DND-41 (cell line): ENCODE measurements at regions not wholly inside any gene's neighbourhood (a gene's known extent, or its start where the extent isn't known, plus 50 kb on each side); places are given as distances from the start of the nearest gene placed in this dataset.

Experiments used
- ATAC-seq: fragments of 200-7000 bp; cut with Tn5 transposase; 3 replicates; pipeline ENCODE4 v1.9.1; 2021; ENCODE audit warnings: low read depth; ENCODE audit not compliant: insufficient read depth
- DNase-seq: peaks from one replicate; pipeline ENCODE4 v3.0.0-alpha.2; 2020
- H2AFZ ChIP-seq: 2 replicates; pipeline ENCODE4 v1.6.0; 2012; ENCODE audit warnings: low read depth, low read length
- H3K27ac ChIP-seq: 2 replicates; pipeline ENCODE4 v1.5.1; 2012; ENCODE audit warnings: low read length, inconsistent platforms
- H3K27me3 ChIP-seq: fragments of 200-600 bp; sonication (generic); 2 replicates; pipeline ENCODE4 v1.6.0; 2012; ENCODE audit warnings: low read length, mild to moderate bottlenecking, inconsistent platforms; ENCODE audit not compliant: insufficient read depth, poor library complexity
- H3K36me3 ChIP-seq: 2 replicates; pipeline ENCODE4 v1.5.1; 2012; ENCODE audit warnings: low read length, inconsistent platforms; ENCODE audit not compliant: insufficient read depth
- H3K4me1 ChIP-seq: 2 replicates; pipeline ENCODE4 v1.5.1; 2012; ENCODE audit warnings: mild to moderate bottlenecking, low read length; ENCODE audit not compliant: insufficient read depth
- H3K4me2 ChIP-seq: 2 replicates; pipeline ENCODE4 v1.6.0; 2012; ENCODE audit warnings: mild to moderate bottlenecking, moderate library complexity, low read length, inconsistent platforms; ENCODE audit not compliant: insufficient read depth
- H3K4me3 ChIP-seq, 2 experiments: fragments of 200-600 bp in 1 of 2; shearing (Covaris generic) in 1 of 2; 2 replicates each; pipeline ENCODE4 v1.5.1; 2012 to 2016; ENCODE audit warnings: inconsistent platforms in 2 of 2, low read length in 2 of 2, mild to moderate bottlenecking in 2 of 2, low read depth in 1 of 2, moderate library complexity in 1 of 2
- H3K79me2 ChIP-seq: 2 replicates; pipeline ENCODE4 v1.6.0; 2012; ENCODE audit warnings: low read length, inconsistent platforms; ENCODE audit not compliant: insufficient read depth
- H3K9ac ChIP-seq: 2 replicates; pipeline ENCODE4 v1.6.0; 2012; ENCODE audit warnings: low read depth, mild to moderate bottlenecking, inconsistent platforms, low read length, moderate library complexity
- H3K9me3 ChIP-seq: 2 replicates; pipeline ENCODE4 v1.5.1; 2012; ENCODE audit warnings: low read length, moderate library complexity, mild to moderate bottlenecking, inconsistent platforms; ENCODE audit not compliant: insufficient read depth, severe bottlenecking
- H4K20me1 ChIP-seq: 2 replicates; pipeline ENCODE4 v1.6.0; 2012; ENCODE audit warnings: low read length; ENCODE audit not compliant: insufficient read depth
- CTCF ChIP-seq: IDR thresholded peaks from 2 replicates; pipeline ENCODE4 v1.5.1; 2012; ENCODE audit warnings: borderline replicate concordance, low read length, moderate library complexity, mild to moderate bottlenecking; ENCODE audit not compliant: poor library complexity, severe bottlenecking; ENCODE audit errors: extremely low read depth
- EZH2 ChIP-seq: IDR thresholded peaks from 3 replicates; pipeline ENCODE4 v1.6.1; 2012; ENCODE audit warnings: borderline replicate concordance, low read depth, mild to moderate bottlenecking, moderate library complexity, low read length, inconsistent platforms; ENCODE audit not compliant: severe bottlenecking

- H3K36me3 ChIP-seq = no peaks in the 10 kb centered on the region
- no peak overlapping the region for H3K4me3 ChIP-seq
- no peaks in the 10 kb centered on the region for H3K4me1 ChIP-seq
- no peak overlapping the region for H2AFZ ChIP-seq
- H3K79me2 ChIP-seq = no peaks in the 10 kb centered on the region
- TF ChIP-seq CTCF (no peak), EZH2 (no peak)
- DNase-seq (no peak), ATAC-seq (no peak)
- H3K27me3 ChIP-seq = peaks cover 19% of the 10 kb centered on the region
- no peaks in the 10 kb centered on the region for H4K20me1 ChIP-seq
- H3K9ac ChIP-seq = no peak overlapping the region
- no peak overlapping the region for H3K27ac ChIP-seq
- H3K9me3 ChIP-seq = no peaks in the 10 kb centered on the region
- no peak overlapping the region for H3K4me2 ChIP-seq
Observed at GRCh38 chr20:11697646-11698045, 220.0 kb upstream of the BTBD3 start.

DNA sequence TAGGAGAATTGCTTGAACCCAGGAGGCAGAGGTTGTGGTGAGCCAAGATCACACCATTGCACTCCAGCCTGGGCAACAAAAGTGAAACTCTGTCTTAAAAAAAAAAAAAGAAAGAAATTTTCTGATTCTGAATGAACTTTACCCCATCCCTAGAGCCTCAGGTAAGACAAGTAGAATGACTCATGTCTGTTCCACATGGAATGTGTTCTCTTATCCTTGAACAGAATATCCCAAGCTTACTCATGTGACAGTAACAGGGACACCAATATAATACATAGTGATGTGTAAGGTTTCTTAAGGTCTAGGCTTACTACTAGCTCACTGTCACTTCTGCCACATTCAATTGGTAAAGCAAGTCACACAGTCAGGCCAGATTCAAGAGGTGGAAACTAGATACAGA is 219.6 kb upstream of the BTBD3 start:
- Histone ChIP-seq H3K4me2 (no peak overlapping the region), H3K9me3 (no peaks in the 10 kb centered on the region), H3K36me3 (no peaks in the 10 kb centered on the region), H3K27me3 (peaks cover 21% of the 10 kb centered on the region), H2AFZ (no peak overlapping the region), H3K9ac (no peak overlapping the region), H3K27ac (no peak overlapping the region), H3K79me2 (no peaks in the 10 kb centered on the region), H4K20me1 (no peaks in the 10 kb centered on the region), H3K4me3 (no peak overlapping the region), H3K4me1 (no peaks in the 10 kb centered on the region)
- ATAC-seq = no peak
- no peak for DNase-seq
- TF ChIP-seq CTCF = no peak
- TF ChIP-seq EZH2 = no peak

DNA sequence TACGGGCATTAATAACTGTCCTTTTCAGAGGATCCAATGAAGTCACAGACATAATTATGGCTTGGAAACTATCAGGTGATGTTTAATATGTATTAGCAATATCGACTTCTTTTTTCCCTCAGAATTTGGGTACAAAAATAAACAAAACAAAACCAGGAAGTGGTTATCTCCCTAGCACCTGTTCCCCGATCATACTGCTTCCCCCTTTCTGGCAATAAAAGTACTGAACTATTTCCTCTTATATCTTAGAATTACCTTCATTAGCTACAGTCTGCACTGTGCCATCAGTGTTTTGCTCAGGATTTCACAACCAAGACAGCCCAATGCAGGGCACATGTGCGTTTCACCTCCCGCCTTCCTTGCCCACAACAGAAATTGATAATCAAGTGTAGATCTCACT is 216.9 kb upstream of the BTBD3 start:
- TF ChIP-seq EZH2 (no peak), CTCF (no peak)
- ATAC-seq (no peak), DNase-seq (no peak)
- H3K9me3 ChIP-seq = no peaks in the 10 kb centered on the region
- H3K36me3 ChIP-seq = no peaks in the 10 kb centered on the region
- H3K4me3 ChIP-seq = no peak overlapping the region
- peaks cover 28% of the 10 kb centered on the region for H3K27me3 ChIP-seq
- H3K4me2 ChIP-seq = no peak overlapping the region
- no peak overlapping the region for H2AFZ ChIP-seq
- H4K20me1 ChIP-seq = no peaks in the 10 kb centered on the region
- H3K4me1 ChIP-seq = no peaks in the 10 kb centered on the region
- no peak overlapping the region for H3K9ac ChIP-seq
- H3K27ac ChIP-seq = no peak overlapping the region
- no peaks in the 10 kb centered on the region for H3K79me2 ChIP-seq
